WERI-Rb-1 (cell line): ENCODE measurements at regions not wholly inside any gene's neighbourhood (a gene's known extent, or its start where the extent isn't known, plus 50 kb on each side); places are given as distances from the start of the nearest gene placed in this dataset.

ENCODE experiments used
- DNase-seq: peaks from one replicate; pipeline ENCODE4 v3.0.0-alpha.2; 2020
- H3K27ac ChIP-seq: fragments of 250-450 bp; sonication (Bioruptor Pico); 2 replicates; pipeline ENCODE4 v1.5.1; 2020; ENCODE audit warnings: mild to moderate bottlenecking, moderate library complexity
- H3K27me3 ChIP-seq: fragments of 250-450 bp; sonication (Bioruptor Pico); 2 replicates; pipeline ENCODE4 v1.5.1; 2021; ENCODE audit warnings: mild to moderate bottlenecking, low read depth, moderate library complexity; ENCODE audit not compliant: insufficient read depth, severe bottlenecking
- H3K36me3 ChIP-seq: fragments of 250-450 bp; sonication (Bioruptor Pico); 2 replicates; pipeline ENCODE4 v1.5.1; 2020; ENCODE audit warnings: mild to moderate bottlenecking, moderate library complexity
- H3K4me3 ChIP-seq: 2 replicates; pipeline ENCODE4 v1.5.1; 2011; ENCODE audit warnings: low read depth, mild to moderate bottlenecking, control low read depth, low read length
- H3K9me3 ChIP-seq: fragments of 250-450 bp; sonication (Bioruptor Pico); 2 replicates; pipeline ENCODE4 v1.5.1; 2021; ENCODE audit warnings: mild to moderate bottlenecking, moderate library complexity; ENCODE audit not compliant: severe bottlenecking
- TF ChIP-seq, protein P1 (sequence below): IDR thresholded peaks from 2 replicates; pipeline ENCODE4 v1.5.1; 2011; ENCODE audit warnings: low read depth, mild to moderate bottlenecking, control low read depth, inconsistent platforms, low read length

DNA sequence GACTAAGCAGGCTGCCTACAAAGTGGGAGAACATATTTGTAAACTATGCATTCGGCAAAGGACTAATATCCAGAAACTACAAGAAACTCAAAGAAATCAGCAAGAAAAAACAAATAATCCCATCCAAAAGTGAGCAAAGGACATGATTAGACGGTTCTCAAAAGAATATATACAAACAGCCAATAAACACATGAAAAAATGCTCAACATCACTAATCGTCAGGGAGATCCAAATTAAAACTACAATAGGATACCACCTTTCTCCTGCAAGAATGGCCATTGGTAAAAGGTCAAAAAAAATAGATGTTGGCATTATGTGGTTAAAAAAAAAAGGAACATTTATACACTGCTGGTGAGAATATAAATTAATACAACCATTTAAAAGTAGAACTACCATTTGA lies 259.6 kb upstream of the SLITRK3 start:
- no peak for DNase-seq
- Histone ChIP-seq H3K4me3 (no peak overlapping the region), H3K27me3 (no peaks in the 10 kb centered on the region), H3K27ac (no peak overlapping the region), H3K36me3 (no peaks in the 10 kb centered on the region), H3K9me3 (no peaks in the 10 kb centered on the region)
- TF ChIP-seq, protein P1, sequence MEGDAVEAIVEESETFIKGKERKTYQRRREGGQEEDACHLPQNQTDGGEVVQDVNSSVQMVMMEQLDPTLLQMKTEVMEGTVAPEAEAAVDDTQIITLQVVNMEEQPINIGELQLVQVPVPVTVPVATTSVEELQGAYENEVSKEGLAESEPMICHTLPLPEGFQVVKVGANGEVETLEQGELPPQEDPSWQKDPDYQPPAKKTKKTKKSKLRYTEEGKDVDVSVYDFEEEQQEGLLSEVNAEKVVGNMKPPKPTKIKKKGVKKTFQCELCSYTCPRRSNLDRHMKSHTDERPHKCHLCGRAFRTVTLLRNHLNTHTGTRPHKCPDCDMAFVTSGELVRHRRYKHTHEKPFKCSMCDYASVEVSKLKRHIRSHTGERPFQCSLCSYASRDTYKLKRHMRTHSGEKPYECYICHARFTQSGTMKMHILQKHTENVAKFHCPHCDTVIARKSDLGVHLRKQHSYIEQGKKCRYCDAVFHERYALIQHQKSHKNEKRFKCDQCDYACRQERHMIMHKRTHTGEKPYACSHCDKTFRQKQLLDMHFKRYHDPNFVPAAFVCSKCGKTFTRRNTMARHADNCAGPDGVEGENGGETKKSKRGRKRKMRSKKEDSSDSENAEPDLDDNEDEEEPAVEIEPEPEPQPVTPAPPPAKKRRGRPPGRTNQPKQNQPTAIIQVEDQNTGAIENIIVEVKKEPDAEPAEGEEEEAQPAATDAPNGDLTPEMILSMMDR = no peak

GRCh38 chr3:165455360-165455759 lies 259.2 kb upstream of the SLITRK3 start:
- TF ChIP-seq, protein P1 = no peak
- H3K27ac ChIP-seq = no peak overlapping the region
- DNase-seq = no peak
- H3K36me3 ChIP-seq = no peaks in the 10 kb centered on the region
- no peaks in the 10 kb centered on the region for H3K27me3 ChIP-seq
- H3K9me3 ChIP-seq = no peaks in the 10 kb centered on the region
- no peak overlapping the region for H3K4me3 ChIP-seq

- TF ChIP-seq, protein P1 = no peak
- H3K36me3 ChIP-seq = no peaks in the 10 kb centered on the region
Observed at GRCh38 chr3:165451371-165452070, 255.3 kb upstream of the SLITRK3 start.

DNA sequence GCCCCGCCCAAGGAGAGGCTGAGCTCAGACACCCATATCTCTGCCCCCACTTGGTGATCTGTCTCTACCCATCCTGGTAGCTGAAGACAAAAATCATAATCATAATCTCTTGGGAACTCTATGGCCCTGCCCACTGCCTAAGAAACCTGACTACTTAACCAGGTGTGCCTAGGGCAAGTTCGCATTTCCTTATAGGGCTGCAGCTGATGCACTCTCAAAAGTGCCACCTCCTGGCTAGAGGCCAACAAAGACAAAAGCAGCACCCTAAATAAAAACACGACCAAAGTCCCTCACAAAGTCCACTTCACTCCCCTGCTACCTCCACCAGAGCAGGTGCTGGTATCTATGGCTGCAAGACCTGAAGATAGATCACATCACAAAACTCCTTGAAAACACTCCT lies 250.4 kb upstream of the SLITRK3 start:
- H3K27ac ChIP-seq = no peak overlapping the region
- H3K4me3 ChIP-seq = no peak overlapping the region
- DNase-seq = no peak
- H3K36me3 ChIP-seq = no peaks in the 10 kb centered on the region
- TF ChIP-seq, protein P1 = no peak
- H3K27me3 ChIP-seq = no peaks in the 10 kb centered on the region
- no peaks in the 10 kb centered on the region for H3K9me3 ChIP-seq

More at GRCh38 chr3:165451371-165452070, 255.3 kb upstream of the SLITRK3 start:
- H3K4me3 ChIP-seq = no peak overlapping the region
- no peaks in the 10 kb centered on the region for H3K9me3 ChIP-seq
- H3K27ac ChIP-seq = no peak overlapping the region
- H3K27me3 ChIP-seq = no peaks in the 10 kb centered on the region
- DNase-seq = no peak

- Histone ChIP-seq H3K27me3 (no peaks in the 10 kb centered on the region), H3K4me3 (no peak overlapping the region), H3K36me3 (no peaks in the 10 kb centered on the region), H3K9me3 (no peaks in the 10 kb centered on the region), H3K27ac (no peak overlapping the region)
- no peak for DNase-seq
- TF ChIP-seq, protein P1 = no peak
Observed at GRCh38 chr3:165444745-165445144, 248.6 kb upstream of the SLITRK3 start.

DNA sequence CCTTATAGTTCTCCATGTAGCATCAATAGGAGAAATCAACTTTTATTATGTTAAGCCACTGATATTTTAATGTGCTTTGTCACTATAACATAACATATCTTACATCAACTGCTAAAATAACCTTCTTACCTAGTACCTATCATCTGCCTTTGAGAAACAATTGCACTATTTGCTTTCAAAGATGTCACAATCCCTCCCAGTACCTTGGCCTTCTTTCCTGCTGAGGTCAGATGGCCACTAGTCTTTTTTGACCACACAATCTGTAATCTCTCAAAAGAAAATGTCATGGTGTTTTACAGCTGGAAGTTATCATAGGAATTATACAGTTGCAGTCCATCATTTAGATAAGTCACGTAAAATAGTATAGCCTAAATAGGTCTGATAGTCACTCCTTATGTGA lies 247.5 kb upstream of the SLITRK3 start:
- Histone ChIP-seq H3K27me3 (no peaks in the 10 kb centered on the region), H3K27ac (no peak overlapping the region), H3K4me3 (no peak overlapping the region), H3K9me3 (no peaks in the 10 kb centered on the region), H3K36me3 (no peaks in the 10 kb centered on the region)
- TF ChIP-seq, protein P1 = no peak
- no peak for DNase-seq
